ENCODE measurements at regions not wholly inside any gene's neighbourhood (a gene's known extent, or its start where the extent isn't known, plus 50 kb on each side); places are given as distances from the start of the nearest gene placed in this dataset.

- H3K27ac ChIP-seq (ENCODE audit: low read depth, low read length): no peak overlapping the region
- H3K4me1 ChIP-seq (ENCODE audit: control insufficient read depth, low read length): no peaks in the 10 kb centered on the region
- H3K9me2 ChIP-seq (replicated peaks; ENCODE audit: control insufficient read depth, low read length): no peaks in the 10 kb centered on the region
- H3K27me3 ChIP-seq (ENCODE audit: control insufficient read depth, low read length): peaks cover 15% of the 10 kb centered on the region
- no peaks in the 10 kb centered on the region for H3F3A ChIP-seq (ENCODE audit: control insufficient read depth, insufficient read depth)
- no peaks in the 10 kb centered on the region for H4K20me1 ChIP-seq (ENCODE audit: control insufficient read depth, insufficient read depth, low read depth, low read length)
- H3K36me3 ChIP-seq (ENCODE audit: control insufficient read depth, low read length): no peaks in the 10 kb centered on the region
- H3K4me3 ChIP-seq (ENCODE audit: low read length): no peak overlapping the region
- no peaks in the 10 kb centered on the region for H3K79me2 ChIP-seq (ENCODE audit: control insufficient read depth, low read length)
- no peaks in the 10 kb centered on the region for H3K9me3 ChIP-seq (ENCODE audit: control insufficient read depth, insufficient read depth, low read length)
- H3K4me2 ChIP-seq (ENCODE audit: low read length): no peak overlapping the region
- TF ChIP-seq CTCF (IDR thresholded peaks at IDR 0.05; ENCODE audit: low read depth, low read length, poor library complexity, severe bottlenecking) (no peak), EZH2phosphoT487 (IDR thresholded peaks at IDR 0.05; ENCODE audit: borderline replicate concordance, low read length) (no peak)
Measured at GRCh38 chr18:56112013-56112749, 524.2 kb upstream of the TCF4 start.

DNA sequence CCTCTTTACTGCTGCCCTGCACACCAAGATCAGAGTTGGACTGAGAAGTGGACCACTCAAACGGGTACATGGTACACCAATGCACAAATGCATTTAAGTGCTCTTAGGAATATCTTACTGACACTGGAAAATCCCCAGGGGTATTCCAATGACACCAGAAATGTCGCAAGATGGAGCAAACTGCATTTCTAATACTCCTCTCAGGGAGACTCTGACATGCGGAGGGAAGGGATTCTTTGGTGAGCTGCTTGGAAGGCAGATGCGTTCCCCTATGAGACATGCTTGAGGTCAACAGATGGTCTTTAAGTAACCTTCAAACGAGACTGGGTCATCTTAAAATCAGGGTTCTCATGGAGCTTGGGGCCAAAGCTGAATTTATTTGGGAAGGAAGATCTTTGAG, 521.8 kb upstream of the TCF4 start:
- no peaks in the 10 kb centered on the region for H3K4me1 ChIP-seq (ENCODE audit: control insufficient read depth, low read length)

DNA sequence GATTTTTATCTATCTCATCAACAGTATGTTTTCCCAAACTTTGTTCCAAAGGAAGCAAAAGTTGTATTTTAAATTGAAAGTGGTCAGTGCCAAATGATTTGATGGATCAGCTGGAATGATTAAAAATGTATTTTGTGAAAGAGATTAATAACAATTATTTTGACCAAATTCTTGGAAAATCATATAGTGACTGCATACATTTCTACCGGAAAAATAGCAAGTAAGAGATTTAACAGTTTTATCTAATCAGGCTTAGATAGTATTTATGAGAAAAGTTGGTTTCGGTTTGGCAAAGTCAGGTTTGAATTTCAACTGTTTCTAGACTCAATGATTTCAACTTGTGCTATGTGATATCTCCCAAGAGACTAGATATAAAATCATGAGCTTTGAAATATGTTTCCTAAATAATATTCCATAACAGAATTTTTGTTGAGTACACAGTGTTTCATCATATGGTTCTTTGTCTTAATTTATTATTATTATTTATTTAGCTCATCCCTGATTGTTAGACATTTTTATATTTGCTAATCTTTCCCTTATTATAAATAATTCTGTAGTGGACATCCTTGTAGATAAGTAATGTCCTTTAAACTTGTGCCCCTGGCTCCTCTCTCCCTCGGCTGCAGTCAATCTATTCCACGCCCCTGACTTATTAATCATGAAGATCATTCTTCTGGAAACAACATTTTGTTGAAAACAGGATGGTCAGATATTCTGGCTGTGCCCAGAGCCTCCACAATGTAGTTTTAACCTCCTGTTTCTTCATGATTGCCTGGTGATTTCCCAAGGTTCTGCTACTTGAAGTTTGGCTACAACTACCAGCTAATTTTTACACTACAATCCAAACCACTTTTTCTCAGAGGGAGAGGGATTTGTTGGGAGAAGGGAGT, 520.7 kb upstream of the TCF4 start:
- H3K4me2 ChIP-seq (ENCODE audit: low read length): no peak overlapping the region
- no peaks in the 10 kb centered on the region for H4K20me1 ChIP-seq (ENCODE audit: control insufficient read depth, insufficient read depth, low read depth, low read length)
- no peaks in the 10 kb centered on the region for H3K36me3 ChIP-seq (ENCODE audit: control insufficient read depth, low read length)
- no peaks in the 10 kb centered on the region for H3K9me3 ChIP-seq (ENCODE audit: control insufficient read depth, insufficient read depth, low read length)
- no peaks in the 10 kb centered on the region for H3F3A ChIP-seq (ENCODE audit: control insufficient read depth, insufficient read depth)
- peaks cover 4% of the 10 kb centered on the region; the same call in 1 of the 2 replicates for H3K27me3 ChIP-seq (ENCODE audit: control insufficient read depth, low read length)
- no peaks in the 10 kb centered on the region for H3K79me2 ChIP-seq (ENCODE audit: control insufficient read depth, low read length)
- H3K4me1 ChIP-seq (ENCODE audit: control insufficient read depth, low read length): no peaks in the 10 kb centered on the region
- H3K4me3 ChIP-seq (ENCODE audit: low read length): no peak overlapping the region
- H3K27ac ChIP-seq (ENCODE audit: low read depth, low read length): no peak overlapping the region
- no peaks in the 10 kb centered on the region for H3K9me2 ChIP-seq (replicated peaks; ENCODE audit: control insufficient read depth, low read length)
- TF ChIP-seq EZH2phosphoT487 (IDR thresholded peaks at IDR 0.05; ENCODE audit: borderline replicate concordance, low read length) (no peak), CTCF (IDR thresholded peaks at IDR 0.05; ENCODE audit: low read depth, low read length, poor library complexity, severe bottlenecking) (no peak)

More for the DNA sequence above, 521.8 kb upstream of the TCF4 start:
- Histone ChIP-seq H3K79me2 (ENCODE audit: control insufficient read depth, low read length) (no peaks in the 10 kb centered on the region), H3K9me2 (replicated peaks; ENCODE audit: control insufficient read depth, low read length) (no peaks in the 10 kb centered on the region), H3K4me2 (ENCODE audit: low read length) (no peak overlapping the region), H3K27me3 (ENCODE audit: control insufficient read depth, low read length) (peaks cover 7% of the 10 kb centered on the region; the same call in 1 of the 2 replicates), H3K4me3 (ENCODE audit: low read length) (no peak overlapping the region), H4K20me1 (ENCODE audit: control insufficient read depth, insufficient read depth, low read depth, low read length) (no peaks in the 10 kb centered on the region), H3K27ac (ENCODE audit: low read depth, low read length) (no peak overlapping the region), H3K9me3 (ENCODE audit: control insufficient read depth, insufficient read depth, low read length) (no peaks in the 10 kb centered on the region), H3F3A (ENCODE audit: control insufficient read depth, insufficient read depth) (no peaks in the 10 kb centered on the region), H3K36me3 (ENCODE audit: control insufficient read depth, low read length) (no peaks in the 10 kb centered on the region)
- TF ChIP-seq CTCF (IDR thresholded peaks at IDR 0.05; ENCODE audit: low read depth, low read length, poor library complexity, severe bottlenecking) (no peak), EZH2phosphoT487 (IDR thresholded peaks at IDR 0.05; ENCODE audit: borderline replicate concordance, low read length) (no peak)
